HepG2 (cell line): ENCODE measurements at regions not wholly inside any gene's neighbourhood (a gene's known extent, or its start where the extent isn't known, plus 50 kb on each side); places are given as distances from the start of the nearest gene placed in this dataset.

Experiments used
- CTCF ChIP-seq: sonication (generic); formaldehyde crosslinking; IDR thresholded peaks from 2 replicates; pipeline ENCODE4 v1.5.0; 2020; ENCODE audit warnings: mild to moderate bottlenecking, missing genetic modification reagents, moderate library complexity
- KDM2A ChIP-seq: sonication (generic); formaldehyde crosslinking; IDR thresholded peaks from 2 replicates; pipeline ENCODE4 v1.4.0; 2020; ENCODE audit warnings: low read depth, missing genetic modification reagents, borderline replicate concordance
- NBN ChIP-seq: fragments of 450-650 bp; conservative IDR thresholded peaks from 2 replicates; pipeline ENCODE4 v1.6.1; 2017
- ONECUT2 ChIP-seq: sonication (generic); formaldehyde crosslinking; IDR thresholded peaks from 2 replicates; pipeline ENCODE4 v1.4.0; 2020; ENCODE audit warnings: missing genetic modification reagents
- RFX3 ChIP-seq: IDR thresholded peaks from 2 replicates; pipeline ENCODE4 v1.6.1; 2016; ENCODE audit warnings: missing biosample characterization, missing genetic modification reagents
- ZNF331 ChIP-seq: sonication (generic); formaldehyde crosslinking; IDR thresholded peaks from 2 replicates; pipeline ENCODE4 v1.4.0; 2020; ENCODE audit warnings: missing genetic modification reagents

DNA sequence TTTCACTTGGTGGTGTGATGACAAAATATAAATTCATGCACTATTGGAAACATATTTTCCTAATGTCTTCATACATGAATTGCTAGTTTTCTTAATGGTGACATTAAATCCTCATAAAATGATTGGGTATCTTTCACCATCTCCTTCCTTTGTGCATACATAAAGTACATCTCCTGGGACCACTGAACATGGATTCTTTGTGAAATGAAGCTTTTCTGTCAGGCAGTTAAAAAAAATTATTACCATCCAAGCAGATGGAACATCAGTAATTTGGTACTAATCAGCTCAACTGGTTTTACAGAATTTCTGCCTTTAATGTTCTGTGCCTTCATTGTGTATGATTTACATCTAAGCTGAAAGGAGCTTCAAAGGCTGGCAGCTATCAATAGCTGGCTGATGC lies 891.7 kb upstream of the SLC10A2 start:
- TF ChIP-seq CTCF (CRISPR knock-in tag), result no peak
- no peak for TF ChIP-seq ONECUT2 (CRISPR knock-in tag)
- no peak for TF ChIP-seq NBN
- TF ChIP-seq KDM2A (CRISPR knock-in tag), result no peak
- no peak for TF ChIP-seq RFX3 (CRISPR knock-in tag)
- TF ChIP-seq ZNF331 (CRISPR knock-in tag), result no peak
